Body of pancreas (tissue), 4 donors: ENCODE measurements at regions not wholly inside any gene's neighbourhood (a gene's known extent, or its start where the extent isn't known, plus 50 kb on each side); places are given as distances from the start of the nearest gene placed in this dataset.
A peak's percentile ranks its signal among the peaks of the same experiment; 100 is the strongest.

Experiments
- ATAC-seq: fragments of 150-250 bp; one replicate; pipeline ENCODE4 v1.9.1; 2016
- DNase-seq, 4 donors: peaks; one replicate each; pipeline ENCODE4 v3.0.0-alpha.2; 2019
- H3K27ac ChIP-seq, 4 donors: fragments of 200-600 bp; sonication (generic); 1 replicate in 3 of 4; 2 replicates in 1 of 4; pipeline versions ENCODE4 v1.5.1 to v1.6.1; 2016 to 2019; ENCODE audit warnings: mild to moderate bottlenecking in 1 of 4, mixed read lengths in 1 of 4, moderate library complexity in 1 of 4
- H3K27me3 ChIP-seq, 2 donors: fragments of 200-600 bp; sonication (generic); one replicate each; pipeline ENCODE4 v1.6.0; 2016; ENCODE audit warnings: mild to moderate bottlenecking in 1 of 2
- H3K36me3 ChIP-seq, 2 donors: fragments of 200-600 bp; sonication (generic); replicated peaks in 1 of 2; 2 replicates each; pipeline ENCODE4 v1.5.1; 2016; ENCODE audit warnings: low read depth in 2 of 2; ENCODE audit not compliant: insufficient read depth in 1 of 2
- H3K4me1 ChIP-seq: fragments of 200-600 bp; sonication (generic); one replicate; pipeline ENCODE4 v1.6.0; 2016
- H3K4me3 ChIP-seq, 2 donors: fragments of 200-600 bp; sonication (generic); 1 replicate in 1 of 2; 2 replicates in 1 of 2; pipeline ENCODE4 v1.5.1; 2016 to 2019
- H3K9me3 ChIP-seq, 3 donors: fragments of 200-600 bp; sonication (generic); 1 replicate in 2 of 3; 2 replicates in 1 of 3; pipeline ENCODE4 v1.5.1; 2016
- CTCF ChIP-seq, 7 experiments: fragments of 450-650 bp in 4 of 7; fragments of 200-600 bp in 3 of 7; sonication (generic) in 3 of 7; IDR thresholded peaks; one replicate each; pipeline ENCODE4 v1.5.1; 2016 to 2019; ENCODE audit warnings: antibody characterized with exemption in 7 of 7
- POLR2A ChIP-seq, 3 donors: fragments of 450-650 bp; IDR thresholded peaks; one replicate each; pipeline ENCODE4 v1.6.1; 2016; ENCODE audit warnings: antibody characterized with exemption in 3 of 3, mild to moderate bottlenecking in 2 of 3
- WGBS, 2 donors: methylation state at CpG; one replicate each; pipeline ENCODE4 v1.1.5; 2017; 5-methylcytosine and 5-hydroxymethylcytosine counted together
- intact Hi-C: fragments of 100-400 bp; cut with DNase I; formaldehyde crosslinking; loops from one replicate; pipeline ENCODE4 v1.15.1; 2023

GRCh38 chr4:34718576-34719245 is 1525.6 kb downstream of the ARAP2 start:
- Histone ChIP-seq H3K4me3 (no peak overlapping the region), H3K36me3 (no peaks in the 10 kb centered on the region), H3K4me1 (no peaks in the 10 kb centered on the region), H3K9me3 (no peaks in the 10 kb centered on the region), H3K27me3 (no peaks in the 10 kb centered on the region), H3K27ac (no peak overlapping the region)
- ATAC-seq (no peak), DNase-seq (no peak)
- 74 to 77% methylated on average over 5 of the region's 5 CpGs for WGBS, 2 donors
- no peak for TF ChIP-seq POLR2A (IDR thresholded peaks at IDR 0.05)
- intact Hi-C loops: no loop called here

GRCh38 chr4:34720571-34720970 is 1523.7 kb downstream of the ARAP2 start:
- TF ChIP-seq POLR2A (IDR thresholded peaks at IDR 0.05) (no peak), CTCF (IDR thresholded peaks at IDR 0.05) (peak in 4 of 7 experiments; percentile 12 to 29 (median 18))

GRCh38 chr4:34721835-34722234 is 1522.5 kb downstream of the ARAP2 start:
- Histone ChIP-seq H3K27me3 (no peaks in the 10 kb centered on the region), H3K4me3 (no peak overlapping the region), H3K27ac (no peak overlapping the region), H3K9me3 (no peaks in the 10 kb centered on the region), H3K4me1 (no peaks in the 10 kb centered on the region), H3K36me3 (no peaks in the 10 kb centered on the region)
- DNase-seq (no peak), ATAC-seq (no peak)
- intact Hi-C loops: no loop called here
- WGBS, 2 donors: 46 to 50% methylated on average over 1 of the region's 1 CpG
- TF ChIP-seq POLR2A (IDR thresholded peaks at IDR 0.05): no peak
- TF ChIP-seq CTCF (IDR thresholded peaks at IDR 0.05): no peak

More at GRCh38 chr4:34720571-34720970, 1523.7 kb downstream of the ARAP2 start:
- Histone ChIP-seq H3K9me3 (no peaks in the 10 kb centered on the region), H3K4me3 (no peak overlapping the region), H3K36me3 (no peaks in the 10 kb centered on the region), H3K27me3 (no peaks in the 10 kb centered on the region), H3K4me1 (no peaks in the 10 kb centered on the region), H3K27ac (no peak overlapping the region)
- intact Hi-C loops: no loop called here
- no peak for DNase-seq
- 10 to 11% methylated on average over 1 of the region's 1 CpG for WGBS, 2 donors
- ATAC-seq: peak; percentile 42

GRCh38 chr4:34723605-34724004 is 1520.7 kb downstream of the ARAP2 start:
- Histone ChIP-seq H3K9me3 (no peaks in the 10 kb centered on the region), H3K27ac (no peak overlapping the region), H3K4me1 (no peaks in the 10 kb centered on the region), H3K27me3 (no peaks in the 10 kb centered on the region), H3K4me3 (no peak overlapping the region), H3K36me3 (no peaks in the 10 kb centered on the region)
- no peak for ATAC-seq
- DNase-seq: no peak
- 21 to 24% methylated on average over 1 of the region's 1 CpG for WGBS, 2 donors
- intact Hi-C loops: no loop called here
- no peak for TF ChIP-seq CTCF (IDR thresholded peaks at IDR 0.05)
- no peak for TF ChIP-seq POLR2A (IDR thresholded peaks at IDR 0.05)

GRCh38 chr4:34724491-34724890 is 1519.8 kb downstream of the ARAP2 start:
- 54 to 56% methylated on average over 1 of the region's 1 CpG for WGBS, 2 donors
- no peaks in the 10 kb centered on the region for H3K36me3 ChIP-seq

More at GRCh38 chr4:34724491-34724890, 1519.8 kb downstream of the ARAP2 start:
- DNase-seq: no peak
- Histone ChIP-seq H3K27me3 (no peaks in the 10 kb centered on the region), H3K4me1 (no peaks in the 10 kb centered on the region), H3K4me3 (no peak overlapping the region), H3K27ac (no peak overlapping the region), H3K9me3 (no peaks in the 10 kb centered on the region)
- intact Hi-C loops: no loop called here
- ATAC-seq: no peak
- TF ChIP-seq CTCF (IDR thresholded peaks at IDR 0.05) (no peak), POLR2A (IDR thresholded peaks at IDR 0.05) (no peak)
